ENCODE measurements at regions not wholly inside any gene's neighbourhood (a gene's known extent, or its start where the extent isn't known, plus 50 kb on each side); places are given as distances from the start of the nearest gene placed in this dataset.

GRCh38 chr2:128390256-128390990 lies 71.8 kb upstream of the HS6ST1 start:
- ChIA-PET POLR2A (interaction anchor here (0.8 kb wide), 1 partner anchor 17 kb away, joined by 3 read pairs; no protein-coding TSS in a partner anchor), CTCF (no interaction called here)
- DNase-seq (ENCODE audit: low spot score) (no peak), ATAC-seq (no peak; the same call in 1 of the 2 replicates)
- Mint-ChIP-seq H3K27ac (no peak overlapping the region), H3K27me3 (ENCODE audit: low read depth) (peaks cover 5% of the 10 kb centered on the region; the same call in 1 of the 2 replicates), H3K36me3 (no peaks in the 10 kb centered on the region), H3K4me1 (peaks cover 23% of the 10 kb centered on the region), H3K4me3 (no peak overlapping the region), H3K9me3 (no peaks in the 10 kb centered on the region)
- TF ChIP-seq SOX15 (CRISPR knock-in tag; IDR thresholded peaks at IDR 0.05) (no peak), ZNF232 (CRISPR knock-in tag; IDR thresholded peaks at IDR 0.05) (no peak), AFF4 (CRISPR knock-in tag; IDR thresholded peaks at IDR 0.05; ENCODE audit: borderline replicate concordance) (no peak), USF2 (CRISPR knock-in tag; IDR thresholded peaks at IDR 0.05) (no peak), PREB (CRISPR knock-in tag; IDR thresholded peaks at IDR 0.05; ENCODE audit: borderline replicate concordance) (no peak), TP53 (CRISPR knock-in tag; IDR thresholded peaks at IDR 0.05) (no peak), NR3C1 (CRISPR knock-in tag; conservative IDR thresholded peaks at IDR 0.05; ENCODE audit: low read depth) (no peak), MXD4 (CRISPR knock-in tag; IDR thresholded peaks at IDR 0.05; ENCODE audit: borderline replicate concordance) (no peak), STAT6 (CRISPR knock-in tag; conservative IDR thresholded peaks at IDR 0.05; ENCODE audit: low read depth) (no peak), TCF7 (CRISPR knock-in tag; IDR thresholded peaks at IDR 0.05; ENCODE audit: low read depth) (no peak), RELA (CRISPR knock-in tag; IDR thresholded peaks at IDR 0.05; ENCODE audit: borderline replicate concordance) (no peak), PRRX2 (CRISPR knock-in tag; IDR thresholded peaks at IDR 0.05) (no peak)
- TF ChIP-seq, protein P1, sequence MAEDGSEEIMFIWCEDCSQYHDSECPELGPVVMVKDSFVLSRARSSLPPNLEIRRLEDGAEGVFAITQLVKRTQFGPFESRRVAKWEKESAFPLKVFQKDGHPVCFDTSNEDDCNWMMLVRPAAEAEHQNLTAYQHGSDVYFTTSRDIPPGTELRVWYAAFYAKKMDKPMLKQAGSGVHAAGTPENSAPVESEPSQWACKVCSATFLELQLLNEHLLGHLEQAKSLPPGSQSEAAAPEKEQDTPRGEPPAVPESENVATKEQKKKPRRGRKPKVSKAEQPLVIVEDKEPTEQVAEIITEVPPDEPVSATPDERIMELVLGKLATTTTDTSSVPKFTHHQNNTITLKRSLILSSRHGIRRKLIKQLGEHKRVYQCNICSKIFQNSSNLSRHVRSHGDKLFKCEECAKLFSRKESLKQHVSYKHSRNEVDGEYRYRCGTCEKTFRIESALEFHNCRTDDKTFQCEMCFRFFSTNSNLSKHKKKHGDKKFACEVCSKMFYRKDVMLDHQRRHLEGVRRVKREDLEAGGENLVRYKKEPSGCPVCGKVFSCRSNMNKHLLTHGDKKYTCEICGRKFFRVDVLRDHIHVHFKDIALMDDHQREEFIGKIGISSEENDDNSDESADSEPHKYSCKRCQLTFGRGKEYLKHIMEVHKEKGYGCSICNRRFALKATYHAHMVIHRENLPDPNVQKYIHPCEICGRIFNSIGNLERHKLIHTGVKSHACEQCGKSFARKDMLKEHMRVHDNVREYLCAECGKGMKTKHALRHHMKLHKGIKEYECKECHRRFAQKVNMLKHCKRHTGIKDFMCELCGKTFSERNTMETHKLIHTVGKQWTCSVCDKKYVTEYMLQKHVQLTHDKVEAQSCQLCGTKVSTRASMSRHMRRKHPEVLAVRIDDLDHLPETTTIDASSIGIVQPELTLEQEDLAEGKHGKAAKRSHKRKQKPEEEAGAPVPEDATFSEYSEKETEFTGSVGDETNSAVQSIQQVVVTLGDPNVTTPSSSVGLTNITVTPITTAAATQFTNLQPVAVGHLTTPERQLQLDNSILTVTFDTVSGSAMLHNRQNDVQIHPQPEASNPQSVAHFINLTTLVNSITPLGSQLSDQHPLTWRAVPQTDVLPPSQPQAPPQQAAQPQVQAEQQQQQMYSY (CRISPR knock-in tag; IDR thresholded peaks at IDR 0.05): no peak
- TF ChIP-seq, protein P2, sequence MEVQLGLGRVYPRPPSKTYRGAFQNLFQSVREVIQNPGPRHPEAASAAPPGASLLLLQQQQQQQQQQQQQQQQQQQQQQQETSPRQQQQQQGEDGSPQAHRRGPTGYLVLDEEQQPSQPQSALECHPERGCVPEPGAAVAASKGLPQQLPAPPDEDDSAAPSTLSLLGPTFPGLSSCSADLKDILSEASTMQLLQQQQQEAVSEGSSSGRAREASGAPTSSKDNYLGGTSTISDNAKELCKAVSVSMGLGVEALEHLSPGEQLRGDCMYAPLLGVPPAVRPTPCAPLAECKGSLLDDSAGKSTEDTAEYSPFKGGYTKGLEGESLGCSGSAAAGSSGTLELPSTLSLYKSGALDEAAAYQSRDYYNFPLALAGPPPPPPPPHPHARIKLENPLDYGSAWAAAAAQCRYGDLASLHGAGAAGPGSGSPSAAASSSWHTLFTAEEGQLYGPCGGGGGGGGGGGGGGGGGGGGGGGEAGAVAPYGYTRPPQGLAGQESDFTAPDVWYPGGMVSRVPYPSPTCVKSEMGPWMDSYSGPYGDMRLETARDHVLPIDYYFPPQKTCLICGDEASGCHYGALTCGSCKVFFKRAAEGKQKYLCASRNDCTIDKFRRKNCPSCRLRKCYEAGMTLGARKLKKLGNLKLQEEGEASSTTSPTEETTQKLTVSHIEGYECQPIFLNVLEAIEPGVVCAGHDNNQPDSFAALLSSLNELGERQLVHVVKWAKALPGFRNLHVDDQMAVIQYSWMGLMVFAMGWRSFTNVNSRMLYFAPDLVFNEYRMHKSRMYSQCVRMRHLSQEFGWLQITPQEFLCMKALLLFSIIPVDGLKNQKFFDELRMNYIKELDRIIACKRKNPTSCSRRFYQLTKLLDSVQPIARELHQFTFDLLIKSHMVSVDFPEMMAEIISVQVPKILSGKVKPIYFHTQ (CRISPR knock-in tag; IDR thresholded peaks at IDR 0.05): no peak
- TF ChIP-seq, protein P3, sequence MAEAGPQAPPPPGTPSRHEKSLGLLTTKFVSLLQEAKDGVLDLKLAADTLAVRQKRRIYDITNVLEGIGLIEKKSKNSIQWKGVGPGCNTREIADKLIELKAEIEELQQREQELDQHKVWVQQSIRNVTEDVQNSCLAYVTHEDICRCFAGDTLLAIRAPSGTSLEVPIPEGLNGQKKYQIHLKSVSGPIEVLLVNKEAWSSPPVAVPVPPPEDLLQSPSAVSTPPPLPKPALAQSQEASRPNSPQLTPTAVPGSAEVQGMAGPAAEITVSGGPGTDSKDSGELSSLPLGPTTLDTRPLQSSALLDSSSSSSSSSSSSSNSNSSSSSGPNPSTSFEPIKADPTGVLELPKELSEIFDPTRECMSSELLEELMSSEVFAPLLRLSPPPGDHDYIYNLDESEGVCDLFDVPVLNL (CRISPR knock-in tag; IDR thresholded peaks at IDR 0.05; ENCODE audit: borderline replicate concordance, low read depth): no peak
